ENCODE measurements at regions not wholly inside any gene's neighbourhood (a gene's known extent, or its start where the extent isn't known, plus 50 kb on each side); places are given as distances from the start of the nearest gene placed in this dataset.

- TF ChIP-seq CTCF (IDR thresholded peaks at IDR 0.05) (no peak), POLR2A (IDR thresholded peaks at IDR 0.05) (no peak)
These were observed 73.2 kb downstream of the UNCX start for GRCh38 chr7:1305873-1306272.

Data from heart left ventricle (tissue), 13 donors.